Forelimb muscle (tissue), 1 donor: ENCODE measurements at regions not wholly inside any gene's neighbourhood (a gene's known extent, or its start where the extent isn't known, plus 50 kb on each side); places are given as distances from the start of the nearest gene placed in this dataset.

Source experiments
- DNase-seq: peaks from one replicate; pipeline ENCODE4 v3.0.0-alpha.2; 2013; ENCODE audit warnings: low read depth

GRCh38 chr10:131689954-131690757 lies 210.7 kb upstream of the PPP2R2D start:
- no peak for DNase-seq

GRCh38 chr10:131690805-131691239 lies 210.0 kb upstream of the PPP2R2D start:
- no peak for DNase-seq

- no peak for DNase-seq
Observed at GRCh38 chr10:131691481-131692090, 209.2 kb upstream of the PPP2R2D start.

- DNase-seq, result no peak
Observed at GRCh38 chr10:131692176-131692575, 208.6 kb upstream of the PPP2R2D start.

- no peak for DNase-seq
Observed at GRCh38 chr10:131692686-131693334, 208.0 kb upstream of the PPP2R2D start.

GRCh38 chr10:131693766-131694165 lies 207.0 kb upstream of the PPP2R2D start:
- no peak for DNase-seq

- DNase-seq, result no peak
Observed at GRCh38 chr10:131694168-131694780, 206.5 kb upstream of the PPP2R2D start.

GRCh38 chr10:131694781-131695495 lies 205.9 kb upstream of the PPP2R2D start:
- no peak for DNase-seq

- DNase-seq, result no peak
Observed at GRCh38 chr10:131695496-131696165, 205.2 kb upstream of the PPP2R2D start.

GRCh38 chr10:131697476-131698128 lies 203.2 kb upstream of the PPP2R2D start:
- DNase-seq, result no peak

GRCh38 chr10:131698232-131698631 lies 202.6 kb upstream of the PPP2R2D start:
- no peak for DNase-seq

- no peak for DNase-seq
Observed at GRCh38 chr10:131698986-131699385, 201.8 kb upstream of the PPP2R2D start.

GRCh38 chr10:131700032-131700431 lies 200.8 kb upstream of the PPP2R2D start:
- DNase-seq, result no peak

- no peak for DNase-seq
Observed at GRCh38 chr10:131700506-131700905, 200.3 kb upstream of the PPP2R2D start.

GRCh38 chr10:131701131-131701947 lies 199.5 kb upstream of the PPP2R2D start:
- no peak for DNase-seq

GRCh38 chr10:131702531-131703356 lies 198.1 kb upstream of the PPP2R2D start:
- no peak for DNase-seq

GRCh38 chr10:131703541-131703940 lies 197.3 kb upstream of the PPP2R2D start:
- DNase-seq, result no peak

GRCh38 chr10:131703941-131704340 lies 196.9 kb upstream of the PPP2R2D start:
- no peak for DNase-seq

GRCh38 chr10:131706476-131706875 lies 194.3 kb upstream of the PPP2R2D start:
- no peak for DNase-seq
